Daoy (cell line): ENCODE measurements at regions not wholly inside any gene's neighbourhood (a gene's known extent, or its start where the extent isn't known, plus 50 kb on each side); places are given as distances from the start of the nearest gene placed in this dataset.

Source experiments
- DNase-seq: peaks from one replicate; pipeline ENCODE4 v3.0.0-alpha.2; 2015; ENCODE audit warnings: low read depth

- DNase-seq: no peak
Measured at GRCh38 chr7:67553378-67553777, 556.7 kb downstream of the TYW1 start.

GRCh38 chr7:67554986-67555385 is 558.4 kb downstream of the TYW1 start:
- no peak for DNase-seq

GRCh38 chr7:67564959-67565358 is 568.3 kb downstream of the TYW1 start:
- DNase-seq: no peak

- no peak for DNase-seq
Measured at GRCh38 chr7:67566101-67566500, 569.5 kb downstream of the TYW1 start.

GRCh38 chr7:67571026-67571545 is 574.5 kb downstream of the TYW1 start:
- DNase-seq: no peak

- DNase-seq: no peak
Measured at GRCh38 chr7:67573639-67574038, 577.0 kb downstream of the TYW1 start.

GRCh38 chr7:67588631-67589030 is 592.0 kb downstream of the TYW1 start:
- no peak for DNase-seq

- DNase-seq: no peak
Measured at GRCh38 chr7:67589183-67589582, 592.5 kb downstream of the TYW1 start.

GRCh38 chr7:67590649-67591048 is 594.0 kb downstream of the TYW1 start:
- DNase-seq: no peak

GRCh38 chr7:67593794-67594193 is 597.2 kb downstream of the TYW1 start:
- no peak for DNase-seq

GRCh38 chr7:67595431-67596180 is 599.0 kb downstream of the TYW1 start:
- DNase-seq: no peak

- no peak for DNase-seq
Measured at GRCh38 chr7:67597161-67597560, 600.5 kb downstream of the TYW1 start.

GRCh38 chr7:67598469-67598868 is 601.8 kb downstream of the TYW1 start:
- no peak for DNase-seq

- no peak for DNase-seq
Measured at GRCh38 chr7:67599331-67600062, 602.9 kb downstream of the TYW1 start.

GRCh38 chr7:67602246-67602887 is 605.7 kb downstream of the TYW1 start:
- DNase-seq: no peak

GRCh38 chr7:67604461-67605386 is 608.1 kb downstream of the TYW1 start:
- no peak for DNase-seq

- no peak for DNase-seq
Measured at GRCh38 chr7:67608806-67609205, 612.2 kb downstream of the TYW1 start.

GRCh38 chr7:67610897-67611296 is 614.3 kb downstream of the TYW1 start:
- DNase-seq: no peak

- no peak for DNase-seq
Measured at GRCh38 chr7:67614843-67615242, 618.2 kb downstream of the TYW1 start.

- no peak for DNase-seq
Measured at GRCh38 chr7:67616517-67616916, 619.9 kb downstream of the TYW1 start.

- no peak for DNase-seq
Measured at GRCh38 chr7:67618556-67619162, 622.0 kb downstream of the TYW1 start.
